IMR-90 (cell line): ENCODE measurements at regions not wholly inside any gene's neighbourhood (a gene's known extent, or its start where the extent isn't known, plus 50 kb on each side); places are given as distances from the start of the nearest gene placed in this dataset.

Experiments
- ATAC-seq: fragments of 200-7000 bp; cut with Tn5 transposase; 2 replicates; pipeline ENCODE4 v1.9.1; 2020; ENCODE audit warnings: low read depth, mild to moderate bottlenecking, moderate library complexity
- BruUV-seq: library from RNA; stranded (reverse); fragments of 400-500 nt; replicated peaks from 2 replicates; lab custom pipeline; 2021; lab: Mats Ljungman, UMichigan
- CTCF ChIA-PET: fragments of 300-600 bp; formaldehyde crosslinking; extraction: SDS; loops from one replicate; lab custom pipeline; 2021; ENCODE audit warnings: antibody characterized with exemption; lab: Yijun Ruan, JAX
- POLR2A ChIA-PET: fragments of 300-600 bp; sonication (Branson Sonifier 250); formaldehyde crosslinking; loops from one replicate; lab custom pipeline; 2022; ENCODE audit warnings: antibody characterized with exemption; ENCODE audit not compliant: unreplicated experiment; lab: Charles Lee
- DNase-seq: peaks from one replicate; pipeline ENCODE4 v3.0.0; 2013
- H2AFZ ChIP-seq: replicated peaks from 2 replicates; pipeline ENCODE3; 2013; ENCODE audit warnings: low read length, mild to moderate bottlenecking; ENCODE audit not compliant: poor library complexity
- H2AK5ac ChIP-seq: 2 replicates; pipeline ENCODE4 v1.6.1; 2013; ENCODE audit warnings: low read depth, low read length, inconsistent platforms
- H2AK9ac ChIP-seq: replicated peaks from 2 replicates; pipeline ENCODE3; 2013; ENCODE audit warnings: mild to moderate bottlenecking, low read depth, low read length, moderate library complexity; ENCODE audit not compliant: poor library complexity
- H2BK120ac ChIP-seq: 2 replicates; pipeline ENCODE4 v1.6.1; 2013; ENCODE audit warnings: low read depth, low read length, inconsistent platforms
- H2BK15ac ChIP-seq: 3 replicates; pipeline ENCODE4 v1.6.1; 2013; ENCODE audit warnings: low read depth, low read length, inconsistent platforms
- H2BK20ac ChIP-seq: 2 replicates; pipeline ENCODE4 v1.6.1; 2013; ENCODE audit warnings: low read depth, mild to moderate bottlenecking, inconsistent platforms, low read length, moderate library complexity
- H2BK5ac ChIP-seq: 2 replicates; pipeline ENCODE4 v1.6.1; 2013; ENCODE audit warnings: mild to moderate bottlenecking, low read depth, low read length, inconsistent platforms; ENCODE audit not compliant: poor library complexity, severe bottlenecking
- H3K14ac ChIP-seq: replicated peaks from 2 replicates; pipeline ENCODE4 v1.6.1; 2013; ENCODE audit warnings: low read depth, low read length, inconsistent platforms
- H3K18ac ChIP-seq: 2 replicates; pipeline ENCODE4 v1.6.1; 2013; ENCODE audit warnings: low read depth, low read length, control low read depth
- H3K23ac ChIP-seq: 2 replicates; pipeline ENCODE4 v1.6.1; 2013; ENCODE audit warnings: low read depth, low read length, inconsistent platforms
- H3K27ac ChIP-seq: 2 replicates; pipeline ENCODE4 v1.5.1; 2013; ENCODE audit warnings: mild to moderate bottlenecking, control low read depth, low read length; ENCODE audit not compliant: insufficient read depth
- H3K27me3 ChIP-seq: 2 replicates; pipeline ENCODE4 v1.6.1; 2013; ENCODE audit warnings: low read length; ENCODE audit not compliant: control insufficient read depth, insufficient read depth
- H3K36me3 ChIP-seq: 2 replicates; pipeline ENCODE4 v1.6.1; 2013; ENCODE audit warnings: low read length, mixed read lengths; ENCODE audit not compliant: control insufficient read depth, insufficient read depth
- H3K4ac ChIP-seq: 2 replicates; pipeline ENCODE4 v1.6.1; 2013; ENCODE audit warnings: low read depth, low read length, inconsistent platforms
- H3K4me1 ChIP-seq: 2 replicates; pipeline ENCODE4 v1.6.1; 2013; ENCODE audit warnings: low read length, mixed read lengths; ENCODE audit not compliant: control insufficient read depth, insufficient read depth
- H3K4me2 ChIP-seq: 2 replicates; pipeline ENCODE4 v1.6.1; 2013; ENCODE audit warnings: low read depth, mild to moderate bottlenecking, control low read depth, low read length, moderate library complexity
- H3K4me3 ChIP-seq: 2 replicates; pipeline ENCODE4 v1.5.1; 2013; ENCODE audit warnings: low read depth, mild to moderate bottlenecking, control low read depth, low read length, moderate library complexity; ENCODE audit not compliant: insufficient read depth
- H3K56ac ChIP-seq: 2 replicates; pipeline ENCODE4 v1.6.1; 2013; ENCODE audit warnings: low read length, inconsistent platforms; ENCODE audit not compliant: insufficient read depth; ENCODE audit errors: extremely low read depth
- H3K79me1 ChIP-seq, 2 experiments: 2 replicates each; pipeline ENCODE4 v1.6.1; 2013; ENCODE audit warnings: low read length in 2 of 2, inconsistent platforms in 1 of 2, low read depth in 1 of 2
- H3K9ac ChIP-seq: 2 replicates; pipeline ENCODE4 v1.6.1; 2013; ENCODE audit warnings: low read depth, low read length, control low read depth
- H3K9me1 ChIP-seq: 2 replicates; pipeline ENCODE4 v1.6.1; 2013; ENCODE audit warnings: low read length, inconsistent platforms; ENCODE audit not compliant: insufficient read depth
- H3K9me3 ChIP-seq: 2 replicates; pipeline ENCODE4 v1.6.1; 2013; ENCODE audit warnings: low read length; ENCODE audit not compliant: control insufficient read depth, insufficient read depth
- H4K20me1 ChIP-seq: 2 replicates; pipeline ENCODE4 v1.6.1; 2013; ENCODE audit warnings: low read length, inconsistent platforms; ENCODE audit not compliant: insufficient read depth
- H4K5ac ChIP-seq: 2 replicates; pipeline ENCODE4 v1.6.1; 2013; ENCODE audit warnings: mild to moderate bottlenecking, low read depth, low read length, control low read depth
- H4K8ac ChIP-seq, 2 experiments: 2 replicates each; pipeline ENCODE4 v1.6.1; 2013; ENCODE audit warnings: low read depth in 2 of 2, low read length in 2 of 2, control low read depth in 1 of 2, inconsistent platforms in 1 of 2
- H4K91ac ChIP-seq: 2 replicates; pipeline ENCODE4 v1.6.1; 2013; ENCODE audit warnings: low read depth, low read length, inconsistent platforms; ENCODE audit not compliant: insufficient read depth
- CEBPB ChIP-seq: IDR thresholded peaks from 2 replicates; pipeline ENCODE4 v1.6.1; 2012; ENCODE audit warnings: low read depth, low read length, improper control_type of control experiment
- CHD1 ChIP-seq: IDR thresholded peaks from 2 replicates; pipeline ENCODE4 v1.6.1; 2012; ENCODE audit warnings: low read depth, low read length, improper control_type of control experiment
- CTCF ChIP-seq: conservative IDR thresholded peaks from 2 replicates; pipeline ENCODE4 v1.5.1; 2012; ENCODE audit warnings: mild to moderate bottlenecking, low read depth, low read length, improper control_type of control experiment
- ELK1 ChIP-seq: fragments of 150-350 bp; IDR thresholded peaks from 2 replicates; pipeline ENCODE4 v1.6.1; 2016; ENCODE audit warnings: low read depth, mild to moderate bottlenecking, low read length, moderate library complexity, borderline replicate concordance
- FOS ChIP-seq: fragments of 150-350 bp; IDR thresholded peaks from 2 replicates; pipeline ENCODE4 v1.6.1; 2016; ENCODE audit warnings: low read depth, low read length
- MAFK ChIP-seq: IDR thresholded peaks from 2 replicates; pipeline ENCODE4 v1.6.1; 2012; ENCODE audit warnings: low read depth, low read length, improper control_type of control experiment
- MXI1 ChIP-seq: IDR thresholded peaks from 2 replicates; pipeline ENCODE4 v1.6.1; 2012; ENCODE audit warnings: low read depth, mild to moderate bottlenecking, low read length, moderate library complexity, borderline replicate concordance
- NFE2L2 ChIP-seq: fragments of 150-350 bp; IDR thresholded peaks from 2 replicates; pipeline ENCODE4 v1.6.1; 2016; ENCODE audit warnings: low read depth, mild to moderate bottlenecking, low read length
- POLR2A ChIP-seq: IDR thresholded peaks from 2 replicates; pipeline ENCODE4 v1.6.1; 2012; ENCODE audit warnings: mild to moderate bottlenecking, low read depth, low read length
- RAD21 ChIP-seq: IDR thresholded peaks from 2 replicates; pipeline ENCODE4 v1.6.1; 2012; ENCODE audit warnings: low read length, improper control_type of control experiment
- SMC3 ChIP-seq: fragments of 150-350 bp; IDR thresholded peaks from 2 replicates; pipeline ENCODE4 v1.6.1; 2016; ENCODE audit warnings: low read depth, mild to moderate bottlenecking, antibody characterized with exemption, low read length, moderate library complexity
- USF2 ChIP-seq: fragments of 150-350 bp; IDR thresholded peaks from 2 replicates; pipeline ENCODE4 v1.6.1; 2017; ENCODE audit warnings: mild to moderate bottlenecking, antibody characterized with exemption, low read length, low read depth
- WGBS, 2 experiments: methylation state at CpG; one replicate each; pipeline versions ENCODE4 v1.1.5 to v1.1.7; 2013; ENCODE audit warnings: missing lambda C conversion rate in 2 of 2; ENCODE audit not compliant: insufficient read length in 1 of 2; ENCODE audit errors: extremely low coverage in 2 of 2; 5-methylcytosine and 5-hydroxymethylcytosine counted together
- dilution Hi-C: fragments of 300-500 bp; cut with HindIII; formaldehyde crosslinking; loops from one replicate; pipeline ENCODE4 v1.14.3; 2018; ENCODE audit warnings: low sequenced_read_pairs; ENCODE audit not compliant: unreplicated experiment
- in situ Hi-C: fragments of 300-500 bp; cut with MboI; formaldehyde crosslinking; loops from 3 replicates; pipeline ENCODE4 v1.14.3; 2019; ENCODE audit warnings: low sequenced_read_pairs, inconsistent platforms, mixed read lengths
- intact Hi-C: fragments of 100-400 bp; cut with micrococcal nuclease; formaldehyde crosslinking; loops from 2 replicates; pipeline ENCODE4 v1.10.0; 2022

- 100% methylated on average over 1 of the region's 16 CpGs; no CpG with 5 or more reads in 1 of the 2 experiments for WGBS, 2 experiments
Measured at GRCh38 chr12:94791933-94792332, 141.6 kb upstream of the TMCC3 start.

More at GRCh38 chr12:94791933-94792332, 141.6 kb upstream of the TMCC3 start:
- H3K23ac ChIP-seq = no peak overlapping the region
- BruUV-seq = no TSS peak
- H3K4me3 ChIP-seq = no peak overlapping the region
- H3K27ac ChIP-seq = no peak overlapping the region
- no peak overlapping the region for H3K9ac ChIP-seq
- H3K36me3 ChIP-seq = no peaks in the 10 kb centered on the region
- ATAC-seq = no peak
- no peak overlapping the region for H3K4me2 ChIP-seq
- no peak overlapping the region for H3K4ac ChIP-seq
- no peak overlapping the region for H2BK120ac ChIP-seq
- H2BK5ac ChIP-seq = no peak overlapping the region
- dilution Hi-C loops (no loop called here), in situ Hi-C loops (no loop called here), intact Hi-C loops (no loop called here)
- no peak overlapping the region for H2AK9ac ChIP-seq
- CTCF ChIA-PET = no interaction called here
- no peak overlapping the region for H2BK20ac ChIP-seq
- H2AK5ac ChIP-seq = no peak overlapping the region
- DNase-seq = no peak
- peaks cover 5% of the 10 kb centered on the region for H3K27me3 ChIP-seq
- H4K20me1 ChIP-seq = no peaks in the 10 kb centered on the region
- no peak overlapping the region for H3K14ac ChIP-seq
- no peaks in the 10 kb centered on the region for H3K79me1 ChIP-seq
- no peaks in the 10 kb centered on the region for H3K4me1 ChIP-seq
- no peaks in the 10 kb centered on the region for H3K9me1 ChIP-seq
- POLR2A ChIA-PET = no interaction called here
- H4K91ac ChIP-seq = no peak overlapping the region
- H3K56ac ChIP-seq = no peak overlapping the region
- H3K9me3 ChIP-seq = no peaks in the 10 kb centered on the region
- no peak overlapping the region for H3K18ac ChIP-seq
- no peak overlapping the region for H4K8ac ChIP-seq
- no peak overlapping the region for H2BK15ac ChIP-seq
- TF ChIP-seq MXI1 (no peak), MAFK (no peak), CEBPB (no peak), SMC3 (no peak), CHD1 (no peak), ELK1 (no peak), NFE2L2 (no peak), CTCF (no peak), USF2 (no peak), POLR2A (no peak), FOS (no peak), RAD21 (no peak)
- no peak overlapping the region for H4K5ac ChIP-seq
- no peak overlapping the region for H2AFZ ChIP-seq
